ENCODE measurements at regions not wholly inside any gene's neighbourhood (a gene's known extent, or its start where the extent isn't known, plus 50 kb on each side); places are given as distances from the start of the nearest gene placed in this dataset.
"Not testable (repeated sequence)": the region's sequence is repeated elsewhere in the genome, so short reads cannot be mapped to it uniquely, and the experiment has no call there.

DNA sequence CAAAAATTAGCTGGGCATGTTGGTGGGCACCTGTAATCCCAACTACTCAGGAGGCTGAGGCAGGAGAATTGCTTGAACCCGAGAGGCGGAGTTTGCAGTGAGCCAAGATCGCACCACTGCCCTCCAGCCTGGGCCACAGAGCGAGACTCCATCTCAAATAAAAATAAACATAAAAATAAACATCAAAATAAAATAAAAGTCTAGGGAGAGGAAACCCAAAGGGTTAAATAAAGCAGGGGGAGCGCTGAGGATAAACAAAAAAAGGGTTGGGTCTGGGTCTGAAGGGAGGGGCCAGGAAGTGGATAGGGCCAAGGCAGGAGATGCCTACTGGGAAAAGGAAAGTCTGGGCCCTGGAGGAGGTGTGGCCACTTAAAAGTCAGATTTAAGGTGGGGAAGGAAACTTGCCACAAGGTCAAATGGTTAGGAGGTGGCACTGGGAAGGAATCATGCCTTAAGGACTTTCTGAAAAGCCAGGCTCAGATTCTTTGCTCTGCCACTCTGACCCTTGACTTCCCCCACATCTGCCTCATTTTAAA is 150.0 kb downstream of the ADSS2 start:
- no peak for DNase-seq

DNA sequence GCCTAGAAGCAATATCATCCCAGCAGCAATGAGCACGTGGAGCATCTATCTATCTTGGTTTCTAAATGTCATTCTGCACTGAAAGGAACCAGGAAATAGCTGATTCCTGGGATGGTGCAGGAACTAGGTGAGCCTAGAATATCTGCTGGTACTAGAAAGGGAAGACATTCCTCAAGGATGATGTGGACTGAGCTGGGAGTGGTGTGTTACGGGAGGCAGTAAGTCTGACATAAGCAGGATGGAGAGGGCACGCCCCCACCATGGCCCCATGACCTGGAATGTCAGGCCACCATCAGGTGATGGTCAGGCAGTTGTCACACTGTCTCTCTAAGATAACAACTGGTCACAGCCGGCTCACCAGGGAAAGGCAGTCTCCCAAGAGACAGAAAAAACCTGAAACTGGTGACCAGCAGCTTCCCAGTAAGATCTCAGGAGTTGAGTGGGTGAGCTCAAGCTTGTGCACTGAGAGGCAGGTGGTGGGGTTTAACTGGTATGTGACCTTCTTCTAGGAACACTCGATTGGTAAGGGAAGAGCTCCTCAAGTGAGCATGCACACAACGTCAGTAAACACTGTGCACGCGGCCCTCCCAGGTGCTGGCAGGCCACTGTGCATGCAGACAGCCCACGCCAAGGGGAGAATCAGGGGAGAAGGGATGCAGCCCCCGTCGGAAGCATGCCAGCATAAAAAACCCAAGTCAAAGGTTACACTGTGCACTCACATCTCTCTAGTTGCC is 148.7 kb downstream of the ADSS2 start:
- DNase-seq, result no peak

DNA sequence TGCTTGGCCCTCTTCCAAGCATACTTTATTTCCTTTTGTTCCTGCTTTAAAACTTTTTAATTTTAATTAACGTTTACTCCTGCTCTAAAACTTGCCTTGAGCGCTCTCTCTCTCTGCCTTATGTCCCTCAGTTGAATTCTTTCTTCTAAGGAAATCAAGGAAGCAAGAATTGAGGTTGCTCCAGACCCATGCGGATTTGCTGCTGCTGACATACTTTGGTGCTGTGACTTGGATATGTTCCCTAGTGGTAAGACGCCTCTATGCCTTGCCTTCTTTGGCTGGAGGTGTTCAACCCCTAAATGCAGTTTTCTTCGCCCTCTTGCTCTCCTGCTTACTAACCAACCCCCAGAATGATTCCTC is 148.1 kb downstream of the ADSS2 start:
- DNase-seq, result no peak

DNA sequence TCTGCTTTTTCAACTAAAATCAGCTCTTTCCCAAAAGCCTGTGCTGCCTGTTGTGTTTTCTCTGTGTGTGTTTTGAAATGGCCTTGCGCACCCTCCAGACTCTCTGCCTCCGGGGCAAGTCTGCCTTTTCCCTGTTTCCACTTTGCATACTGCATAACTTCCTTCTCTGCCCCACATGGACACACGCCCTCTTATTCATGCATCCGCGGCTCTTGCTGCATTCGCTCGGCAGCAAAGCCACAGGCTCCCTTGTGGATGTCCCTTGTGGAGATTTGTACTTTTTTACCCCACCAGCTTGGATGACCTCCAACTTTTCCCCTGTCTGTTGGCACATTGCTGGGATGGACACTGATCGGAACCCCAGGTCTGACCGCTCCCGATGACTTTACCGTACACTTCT is 147.6 kb downstream of the ADSS2 start:
- no peak for DNase-seq

DNA sequence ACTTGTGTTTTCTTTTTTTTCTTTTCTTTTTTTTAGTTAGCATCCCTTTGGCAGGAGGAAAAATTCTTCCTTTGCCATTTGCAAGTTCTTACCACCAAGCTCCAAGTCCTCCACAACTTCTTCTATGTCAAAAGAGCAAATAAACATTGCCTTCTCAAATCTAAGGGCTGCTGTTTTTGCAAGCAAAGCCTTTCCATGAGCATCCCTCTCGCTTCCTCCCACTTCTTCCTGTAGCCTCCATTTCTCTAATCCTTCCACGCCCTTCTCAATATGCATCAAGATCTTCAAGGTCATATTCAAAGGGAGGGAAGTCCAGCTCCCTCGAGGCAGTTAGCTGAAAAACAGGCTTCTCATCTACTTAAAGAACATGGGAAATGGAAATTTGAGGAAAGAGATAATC is 147.1 kb downstream of the ADSS2 start:
- no peak for DNase-seq

DNA sequence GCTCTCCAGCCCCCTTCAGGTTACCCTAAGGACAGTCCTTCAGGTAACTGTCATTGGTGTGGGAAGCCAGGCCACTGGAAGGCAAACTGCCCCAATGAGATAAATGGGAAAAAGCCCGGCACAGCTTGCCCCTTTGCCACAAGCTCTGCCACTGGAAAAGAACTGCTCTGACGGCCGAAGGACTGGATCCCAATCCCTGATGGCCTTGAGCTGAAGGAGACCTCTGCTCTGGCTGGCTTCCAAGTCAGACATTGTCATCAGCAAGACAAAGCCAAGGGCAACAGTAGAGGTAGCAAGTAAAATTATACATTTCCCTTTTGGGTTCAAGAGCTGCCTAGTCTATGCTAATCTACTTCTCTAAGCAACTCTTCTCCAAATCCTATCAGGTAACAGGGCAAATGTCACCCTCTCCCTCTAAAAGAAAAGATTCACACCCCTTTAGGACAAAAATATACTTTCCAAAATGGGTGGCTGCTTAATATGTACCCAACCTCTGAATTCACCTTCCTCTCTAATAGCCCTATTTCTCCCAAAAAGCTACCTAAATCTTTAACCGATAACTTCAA is 145.8 kb downstream of the ADSS2 start:
- no peak for DNase-seq

GRCh38 chr1:244306544-244306943 is 145.2 kb downstream of the ADSS2 start:
- no peak for DNase-seq

- not testable (repeated sequence) for DNase-seq
Observed at GRCh38 chr1:244309191-244309590, 142.5 kb downstream of the ADSS2 start.

DNA sequence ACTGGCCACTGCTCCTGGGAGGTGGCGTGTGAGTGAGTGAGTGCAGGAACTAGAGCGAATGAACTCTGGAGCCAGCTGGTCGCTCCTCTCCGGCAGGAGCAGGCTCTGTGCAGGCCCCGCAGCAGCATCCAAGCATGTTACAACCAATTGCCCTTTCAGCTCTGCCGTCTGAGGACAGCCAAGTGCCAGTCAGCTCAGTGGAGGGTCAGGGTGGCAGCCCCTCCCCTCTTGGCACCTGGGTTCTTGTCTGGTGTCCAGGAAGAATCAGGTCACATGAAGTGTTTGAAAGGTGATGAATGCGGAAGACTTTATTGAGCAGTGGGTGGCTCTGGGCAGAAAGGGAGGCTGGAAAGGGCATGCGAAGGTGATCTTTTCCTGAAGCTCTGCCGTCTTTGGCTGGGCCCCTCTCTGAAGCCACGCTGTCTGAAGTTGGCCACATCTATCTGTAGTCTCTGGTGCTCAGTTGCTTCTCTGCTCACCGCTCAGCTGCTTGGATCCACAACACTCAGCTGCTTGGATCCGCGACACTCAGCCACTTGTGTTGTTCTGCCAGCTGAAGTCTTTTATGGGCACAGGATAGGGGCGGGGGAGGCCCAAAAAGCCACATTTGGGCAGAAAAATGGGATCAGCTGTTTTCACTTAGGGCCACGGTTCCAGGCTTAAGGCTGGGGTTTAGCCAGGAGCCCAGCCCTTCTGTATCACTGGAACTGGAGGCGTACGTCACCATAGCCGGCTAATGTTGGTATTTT is 139.8 kb downstream of the ADSS2 start:
- DNase-seq, result no peak

- DNase-seq, result no peak
Observed at GRCh38 chr1:244313346-244313745, 138.4 kb downstream of the ADSS2 start.

GRCh38 chr1:244314921-244315559 is 136.7 kb downstream of the ADSS2 start:
- no peak for DNase-seq

GRCh38 chr1:244315996-244316395 is 135.7 kb downstream of the ADSS2 start:
- no peak for DNase-seq

DNA sequence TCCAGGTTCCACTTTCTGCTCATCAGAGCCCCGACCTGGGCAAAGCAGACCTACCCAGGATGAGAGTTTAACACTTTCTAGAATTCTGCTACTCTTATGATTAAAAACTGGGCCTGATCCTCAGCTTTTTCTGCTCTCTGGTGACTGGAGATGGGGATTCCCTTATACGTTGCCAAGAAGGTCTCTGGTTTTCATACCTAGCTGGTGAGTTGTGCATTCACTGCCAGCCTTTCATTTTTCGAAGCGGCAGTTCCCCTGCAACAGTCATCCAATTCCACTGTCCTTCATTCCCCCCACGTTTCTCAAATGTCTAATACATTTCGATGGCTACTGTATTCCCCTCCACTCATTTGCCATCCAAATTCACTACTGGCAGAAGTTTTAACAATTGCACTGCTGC is 135.3 kb downstream of the ADSS2 start:
- DNase-seq, result no peak

DNA sequence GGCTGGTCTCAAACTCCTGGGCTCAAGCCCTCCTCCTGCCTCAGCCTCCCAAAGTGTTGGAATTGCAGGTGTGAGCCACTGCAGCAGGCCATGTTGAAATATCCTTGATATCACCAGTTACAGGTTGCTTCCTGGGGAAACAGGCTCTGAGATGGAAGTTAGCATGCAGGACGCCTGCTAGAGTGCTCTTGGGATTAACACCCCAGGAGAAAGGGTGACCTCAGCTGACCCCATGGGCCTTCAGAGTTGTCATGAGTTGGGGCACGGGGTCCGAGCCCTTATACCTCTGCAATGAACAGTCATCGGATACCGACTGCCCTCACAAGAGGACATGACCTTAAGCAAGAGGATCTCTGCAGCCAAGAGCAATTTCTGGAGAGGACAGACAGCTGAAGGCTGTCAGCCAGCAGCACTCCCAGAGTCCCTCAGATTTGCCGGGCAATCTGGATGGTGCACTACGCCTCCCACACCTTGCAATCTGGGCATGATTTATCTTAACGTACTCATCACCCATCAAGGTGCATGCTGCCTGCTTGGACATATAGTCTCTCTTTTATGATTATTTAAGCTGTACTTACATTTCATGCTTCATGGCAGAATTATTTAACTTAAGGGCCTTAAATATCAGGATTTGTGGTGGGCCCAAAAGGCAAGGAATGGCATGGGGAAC is 134.6 kb downstream of the ADSS2 start:
- no peak for DNase-seq

DNA sequence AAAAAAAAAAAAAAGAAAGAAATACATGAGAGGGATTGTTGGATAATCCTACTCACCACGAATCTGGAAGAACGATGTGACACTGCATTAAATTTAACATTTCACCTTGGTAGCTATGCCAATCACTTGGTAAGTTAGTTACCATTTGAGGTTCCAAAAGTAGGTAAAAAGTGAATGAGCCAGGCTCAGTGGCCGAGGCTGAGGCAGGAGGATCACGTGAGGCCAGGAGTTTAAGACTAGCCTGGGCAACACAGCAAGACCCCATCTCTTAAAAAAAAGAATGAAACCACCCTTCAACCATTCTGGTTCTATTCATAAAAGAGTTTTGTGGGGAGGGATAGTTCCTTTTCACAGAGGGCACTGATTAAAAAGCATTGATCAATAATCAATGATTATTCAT is 133.6 kb downstream of the ADSS2 start:
- no peak for DNase-seq

GRCh38 chr1:244318512-244318911 is 133.2 kb downstream of the ADSS2 start:
- DNase-seq, result no peak

- no peak for DNase-seq
Observed at GRCh38 chr1:244319283-244320132, 132.2 kb downstream of the ADSS2 start.

DNA sequence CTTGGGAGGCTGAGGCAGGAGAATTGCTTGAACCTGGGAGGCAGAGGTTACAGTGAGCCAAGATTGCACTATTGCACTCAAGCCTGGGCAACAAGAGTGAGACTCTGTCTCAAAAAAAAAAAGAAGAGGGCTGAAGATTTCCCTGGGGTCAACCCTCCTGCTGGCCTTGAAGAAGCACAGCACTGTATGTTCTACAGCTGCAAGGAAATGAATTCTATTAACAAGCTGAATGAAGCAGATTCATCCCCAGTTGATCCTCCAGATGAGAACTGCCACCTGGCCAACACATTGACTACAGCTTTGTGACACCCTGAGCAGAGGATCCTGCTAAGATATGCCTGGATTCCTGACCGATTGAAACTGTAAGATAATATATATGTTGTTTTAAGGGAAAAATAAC is 129.5 kb downstream of the ADSS2 start:
- DNase-seq, result no peak

DNA sequence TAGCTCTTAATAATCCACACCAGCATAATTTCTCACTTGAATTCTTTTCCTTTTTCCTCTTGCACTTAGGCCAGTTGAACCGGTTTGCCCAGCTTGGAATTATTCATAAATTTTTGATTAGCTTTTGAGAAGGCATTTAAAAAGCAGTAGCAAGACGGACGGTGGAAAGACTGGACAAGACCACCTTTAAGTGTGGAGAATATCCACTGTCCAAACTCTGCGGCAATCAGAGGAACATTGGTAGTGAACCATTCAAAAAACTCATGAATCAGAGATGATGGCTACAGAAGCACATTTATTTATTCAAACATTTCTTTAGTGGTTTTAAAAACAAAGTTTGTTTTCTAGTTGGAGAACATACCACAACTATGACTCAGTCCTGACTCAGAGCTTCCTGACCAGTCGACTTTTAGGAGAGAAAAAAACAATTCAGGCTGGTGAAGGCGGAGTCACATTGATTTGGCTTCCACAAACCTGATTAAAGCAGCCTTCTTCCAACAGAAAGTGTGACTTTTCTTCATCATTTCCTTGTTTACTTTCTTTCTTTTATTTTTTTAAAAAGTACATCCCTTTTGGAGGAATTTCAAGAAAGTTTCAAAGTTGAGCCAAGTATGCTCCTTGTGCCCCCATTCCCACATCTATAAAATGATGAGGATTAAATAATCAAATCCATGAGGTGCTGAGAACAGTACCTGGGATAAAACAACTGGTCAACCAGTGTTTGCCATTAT is 128.8 kb downstream of the ADSS2 start:
- DNase-seq, result no peak

GRCh38 chr1:244324176-244324883 is 127.4 kb downstream of the ADSS2 start:
- DNase-seq, result no peak

All from NCI-H1105 treated with DMSO at 0.1 percent for 48 hours (cell line).